Esophagus squamous epithelium (tissue), 4 donors: ENCODE measurements at regions not wholly inside any gene's neighbourhood (a gene's known extent, or its start where the extent isn't known, plus 50 kb on each side); places are given as distances from the start of the nearest gene placed in this dataset.

Experiments
- CTCF ChIP-seq, 6 experiments: fragments of 450-650 bp in 4 of 6; fragments of 200-600 bp in 2 of 6; sonication (generic) in 2 of 6; IDR thresholded peaks; one replicate each; pipeline ENCODE4 v1.5.1; 2016 to 2019; ENCODE audit warnings: antibody characterized with exemption in 6 of 6, mild to moderate bottlenecking in 4 of 6, moderate library complexity in 4 of 6
- POLR2A ChIP-seq, 4 donors: fragments of 450-650 bp; IDR thresholded peaks; one replicate each; pipeline ENCODE4 v1.6.1; 2017; ENCODE audit warnings: antibody characterized with exemption in 4 of 4, mild to moderate bottlenecking in 4 of 4, moderate library complexity in 3 of 4

GRCh38 chr10:124264271-124264670 lies 154.5 kb downstream of the OAT start:
- no peak for TF ChIP-seq POLR2A (IDR thresholded peaks at IDR 0.05)
- TF ChIP-seq CTCF (IDR thresholded peaks at IDR 0.05): no peak
